ENCODE measurements at regions not wholly inside any gene's neighbourhood (a gene's known extent, or its start where the extent isn't known, plus 50 kb on each side); places are given as distances from the start of the nearest gene placed in this dataset.

DNA sequence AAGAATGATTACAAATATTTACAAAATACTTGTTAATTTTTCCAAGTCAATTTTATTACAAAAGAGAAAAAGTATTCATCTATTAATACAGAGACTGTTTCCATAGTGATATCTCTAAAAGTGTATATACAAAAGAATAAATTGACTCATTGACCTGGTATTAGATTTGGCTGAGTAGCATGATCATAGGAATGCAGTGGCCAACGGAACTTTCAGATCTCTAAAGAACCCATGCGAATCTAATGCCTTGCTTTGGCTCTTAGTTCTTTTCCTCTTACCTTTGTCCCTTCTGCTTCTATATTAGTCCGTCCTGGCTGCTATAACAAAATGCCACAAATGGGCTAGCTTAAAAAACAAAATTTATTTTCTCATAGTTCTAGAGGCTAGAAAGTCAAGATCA is 717.8 kb downstream of the TMTC2 start:
- no peak overlapping the region for H2AK5ac ChIP-seq (ENCODE audit: low read depth, low read length)
- H3K79me1 ChIP-seq (ENCODE audit: low read depth, low read length): no peaks in the 10 kb centered on the region
- no peaks in the 10 kb centered on the region for H3K27me3 ChIP-seq (ENCODE audit: control insufficient read depth in 3 of 3, insufficient read depth in 3 of 3, low read depth in 1 of 3, low read length in 3 of 3)
- H3K4me1 ChIP-seq (ENCODE audit: control insufficient read depth in 2 of 2, insufficient read depth in 1 of 2, low read depth in 1 of 2, low read length in 2 of 2): no peaks in the 10 kb centered on the region
- WGBS, 2 donors (ENCODE audit: extremely low coverage in 2 of 2, insufficient read length in 2 of 2, insufficient replicate concordance in 1 of 2): no CpG with 5 or more reads among the region's 3 CpGs
- H3K27ac ChIP-seq (replicated peaks; ENCODE audit: low read length): no peak overlapping the region
- H3K4me3 ChIP-seq (ENCODE audit: low read length in 2 of 2): no peak overlapping the region
- H3K36me3 ChIP-seq (replicated peaks in 1 of 2; ENCODE audit: control insufficient read depth in 2 of 2, insufficient read depth in 2 of 2, low read length in 2 of 2): no peaks in the 10 kb centered on the region
- H4K8ac ChIP-seq (ENCODE audit: low read depth, low read length): no peak overlapping the region
- H3K4me2 ChIP-seq (ENCODE audit: insufficient read depth, low read length, poor library complexity, severe bottlenecking): no peak overlapping the region
- no peak overlapping the region for H4K91ac ChIP-seq (ENCODE audit: low read depth, low read length, poor library complexity)
- no peak overlapping the region for H3K18ac ChIP-seq (ENCODE audit: low read length)
- no peak overlapping the region for H3K23ac ChIP-seq (ENCODE audit: low read depth, low read length, poor library complexity)
- H2BK15ac ChIP-seq (ENCODE audit: low read length): no peak overlapping the region
- no peak overlapping the region for H2BK5ac ChIP-seq (ENCODE audit: low read length)
- no peak overlapping the region for H2BK12ac ChIP-seq (ENCODE audit: low read length)
- no peak overlapping the region for H3K9ac ChIP-seq (ENCODE audit: low read depth, low read length, poor library complexity)
- no peak for DNase-seq (ENCODE audit: low spot score)
- H2BK120ac ChIP-seq (ENCODE audit: low read depth, low read length): no peak overlapping the region
- no peak overlapping the region for H3K4ac ChIP-seq (ENCODE audit: low read length)
- H3K14ac ChIP-seq (ENCODE audit: low read length): no peak overlapping the region
- H3K9me3 ChIP-seq (replicated peaks in 1 of 2; ENCODE audit: control insufficient read depth in 2 of 2, insufficient read depth in 1 of 2, low read depth in 1 of 2, low read length in 2 of 2): peaks cover 0 to 22% of the 10 kb centered on the region in 2 donors
- H2AFZ ChIP-seq (ENCODE audit: low read length): no peak overlapping the region

DNA sequence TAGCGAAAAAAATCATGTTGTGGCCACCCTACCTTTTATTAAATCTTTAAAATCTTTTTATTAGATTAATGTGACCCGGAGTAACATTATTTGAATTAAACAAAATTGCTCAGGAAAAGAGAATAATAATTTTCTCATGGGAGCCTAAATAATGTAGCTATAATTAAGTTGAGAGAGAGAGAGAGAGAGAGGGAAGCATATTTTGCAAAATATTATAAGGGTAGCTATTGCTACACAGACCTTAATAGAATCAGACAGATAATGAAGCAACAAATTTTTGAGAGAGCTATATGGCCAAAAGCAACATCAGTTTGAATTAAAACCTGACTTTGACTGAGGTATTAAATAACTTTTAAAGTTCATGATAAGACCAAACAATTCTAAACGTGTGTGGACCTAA is 703.5 kb downstream of the TMTC2 start:
- Histone ChIP-seq H2AK5ac (ENCODE audit: low read depth, low read length) (no peak overlapping the region), H3K23ac (ENCODE audit: low read depth, low read length, poor library complexity) (no peak overlapping the region), H3K14ac (ENCODE audit: low read length) (no peak overlapping the region), H2BK5ac (ENCODE audit: low read length) (no peak overlapping the region), H3K9ac (ENCODE audit: low read depth, low read length, poor library complexity) (no peak overlapping the region), H4K91ac (ENCODE audit: low read depth, low read length, poor library complexity) (no peak overlapping the region), H4K8ac (ENCODE audit: low read depth, low read length) (no peak overlapping the region), H3K36me3 (replicated peaks in 1 of 2; ENCODE audit: control insufficient read depth in 2 of 2, insufficient read depth in 2 of 2, low read length in 2 of 2) (no peaks in the 10 kb centered on the region), H3K27me3 (ENCODE audit: control insufficient read depth in 3 of 3, insufficient read depth in 3 of 3, low read depth in 1 of 3, low read length in 3 of 3) (no peaks in the 10 kb centered on the region), H2BK120ac (ENCODE audit: low read depth, low read length) (no peak overlapping the region), H3K4me3 (ENCODE audit: low read length in 2 of 2) (no peak overlapping the region), H2BK12ac (ENCODE audit: low read length) (no peak overlapping the region), H3K4ac (ENCODE audit: low read length) (no peak overlapping the region), H2BK15ac (ENCODE audit: low read length) (no peak overlapping the region), H3K9me3 (replicated peaks in 1 of 2; ENCODE audit: control insufficient read depth in 2 of 2, insufficient read depth in 1 of 2, low read depth in 1 of 2, low read length in 2 of 2) (no peaks in the 10 kb centered on the region), H3K4me1 (ENCODE audit: control insufficient read depth in 2 of 2, insufficient read depth in 1 of 2, low read depth in 1 of 2, low read length in 2 of 2) (no peaks in the 10 kb centered on the region), H3K4me2 (ENCODE audit: insufficient read depth, low read length, poor library complexity, severe bottlenecking) (no peak overlapping the region), H3K79me1 (ENCODE audit: low read depth, low read length) (no peaks in the 10 kb centered on the region), H3K18ac (ENCODE audit: low read length) (no peak overlapping the region), H3K27ac (replicated peaks; ENCODE audit: low read length) (no peak overlapping the region), H2AFZ (ENCODE audit: low read length) (no peak overlapping the region)
- no CpG with 5 or more reads among the region's 3 CpGs for WGBS, 2 donors (ENCODE audit: extremely low coverage in 2 of 2, insufficient read length in 2 of 2, insufficient replicate concordance in 1 of 2)
- no peak for DNase-seq (ENCODE audit: low spot score)

DNA sequence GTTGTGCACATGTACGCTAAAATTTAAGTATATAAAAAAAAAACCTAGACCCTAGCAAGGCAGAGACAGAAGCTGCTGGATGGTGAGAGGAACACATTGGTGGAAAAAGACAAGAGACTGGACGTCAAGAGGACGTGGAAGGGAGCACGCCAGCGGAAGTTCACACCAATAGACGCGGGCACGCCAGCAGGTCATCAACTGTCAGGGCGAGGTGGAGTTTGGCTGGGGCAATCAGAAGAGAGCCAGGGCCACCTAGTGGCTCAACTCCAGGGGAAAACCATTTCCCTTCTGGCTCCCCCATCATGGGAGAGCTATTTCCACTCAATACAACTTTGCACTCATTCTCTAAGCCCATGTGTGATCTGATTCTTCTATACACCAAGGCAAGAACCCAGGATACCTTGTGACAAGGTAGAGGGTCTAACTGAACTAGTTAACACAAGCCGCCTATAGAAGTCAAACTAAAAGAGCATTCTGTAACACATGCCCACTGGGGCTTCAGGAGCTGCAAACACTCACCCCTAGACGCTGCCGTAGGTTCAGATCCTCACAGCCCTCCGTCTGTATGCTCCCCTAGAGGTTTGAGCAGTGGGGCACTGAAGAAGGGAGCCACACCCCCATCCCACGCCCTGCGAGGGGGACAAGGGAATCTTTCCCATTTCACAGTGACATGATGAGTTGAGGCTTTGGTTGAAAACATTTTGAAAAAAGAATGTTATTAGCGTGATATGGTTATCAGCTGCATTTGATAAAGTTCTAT is 702.7 kb downstream of the TMTC2 start:
- H3K27me3 ChIP-seq (ENCODE audit: control insufficient read depth in 3 of 3, insufficient read depth in 3 of 3, low read depth in 1 of 3, low read length in 3 of 3): no peaks in the 10 kb centered on the region
- no peak overlapping the region for H3K4me3 ChIP-seq (ENCODE audit: low read length in 2 of 2)
- peak; percentile 12 for DNase-seq (ENCODE audit: low spot score)
- no CpG with 5 or more reads among the region's 16 CpGs for WGBS, 2 donors (ENCODE audit: extremely low coverage in 2 of 2, insufficient read length in 2 of 2, insufficient replicate concordance in 1 of 2)
- H3K9me3 ChIP-seq (replicated peaks in 1 of 2; ENCODE audit: control insufficient read depth in 2 of 2, insufficient read depth in 1 of 2, low read depth in 1 of 2, low read length in 2 of 2): no peaks in the 10 kb centered on the region
- H2BK5ac ChIP-seq (ENCODE audit: low read length): no peak overlapping the region
- H2BK15ac ChIP-seq (ENCODE audit: low read length): no peak overlapping the region
- H2BK12ac ChIP-seq (ENCODE audit: low read length): no peak overlapping the region
- H3K14ac ChIP-seq (ENCODE audit: low read length): no peak overlapping the region
- H3K79me1 ChIP-seq (ENCODE audit: low read depth, low read length): no peaks in the 10 kb centered on the region
- no peak overlapping the region for H2BK120ac ChIP-seq (ENCODE audit: low read depth, low read length)
- H3K4me2 ChIP-seq (ENCODE audit: insufficient read depth, low read length, poor library complexity, severe bottlenecking): no peak overlapping the region
- H3K9ac ChIP-seq (ENCODE audit: low read depth, low read length, poor library complexity): no peak overlapping the region
- H3K36me3 ChIP-seq (replicated peaks in 1 of 2; ENCODE audit: control insufficient read depth in 2 of 2, insufficient read depth in 2 of 2, low read length in 2 of 2): no peaks in the 10 kb centered on the region
- no peak overlapping the region for H3K27ac ChIP-seq (replicated peaks; ENCODE audit: low read length)
- H2AK5ac ChIP-seq (ENCODE audit: low read depth, low read length): no peak overlapping the region
- H3K23ac ChIP-seq (ENCODE audit: low read depth, low read length, poor library complexity): no peak overlapping the region
- no peak overlapping the region for H4K8ac ChIP-seq (ENCODE audit: low read depth, low read length)
- no peaks in the 10 kb centered on the region for H3K4me1 ChIP-seq (ENCODE audit: control insufficient read depth in 2 of 2, insufficient read depth in 1 of 2, low read depth in 1 of 2, low read length in 2 of 2)
- H3K18ac ChIP-seq (ENCODE audit: low read length): no peak overlapping the region
- H4K91ac ChIP-seq (ENCODE audit: low read depth, low read length, poor library complexity): no peak overlapping the region
- H3K4ac ChIP-seq (ENCODE audit: low read length): no peak overlapping the region
- H2AFZ ChIP-seq (ENCODE audit: low read length): peak overlapping the region; percentile 18

DNA sequence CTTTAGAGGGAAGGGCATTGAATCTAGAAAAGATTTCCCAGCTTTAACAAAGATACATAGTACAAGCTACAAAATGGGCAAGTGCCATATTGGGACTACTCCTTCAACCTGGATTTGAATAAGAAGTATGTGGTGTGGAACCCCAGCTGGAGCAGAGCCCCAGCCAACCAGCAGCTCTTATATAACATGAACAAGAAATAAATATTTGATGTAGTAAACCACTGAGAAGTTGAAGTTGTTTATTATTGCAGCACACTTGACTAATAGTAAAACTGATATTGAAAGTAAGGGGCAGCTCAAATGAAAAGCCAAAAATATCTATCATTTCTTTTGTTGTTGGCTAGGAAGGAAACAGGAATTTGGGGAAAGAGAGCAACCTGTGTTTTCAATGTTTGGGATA is 701.8 kb downstream of the TMTC2 start:
- Histone ChIP-seq H3K36me3 (replicated peaks in 1 of 2; ENCODE audit: control insufficient read depth in 2 of 2, insufficient read depth in 2 of 2, low read length in 2 of 2) (no peaks in the 10 kb centered on the region), H2AK5ac (ENCODE audit: low read depth, low read length) (no peak overlapping the region)

More for the DNA sequence above, 701.8 kb downstream of the TMTC2 start:
- H2BK12ac ChIP-seq (ENCODE audit: low read length): no peak overlapping the region
- no peaks in the 10 kb centered on the region for H3K9me3 ChIP-seq (replicated peaks in 1 of 2; ENCODE audit: control insufficient read depth in 2 of 2, insufficient read depth in 1 of 2, low read depth in 1 of 2, low read length in 2 of 2)
- H2BK15ac ChIP-seq (ENCODE audit: low read length): no peak overlapping the region
- H2BK120ac ChIP-seq (ENCODE audit: low read depth, low read length): no peak overlapping the region
- no peak for DNase-seq (ENCODE audit: low spot score)
- H3K4me3 ChIP-seq (ENCODE audit: low read length in 2 of 2): no peak overlapping the region
- H3K9ac ChIP-seq (ENCODE audit: low read depth, low read length, poor library complexity): no peak overlapping the region
- no peak overlapping the region for H3K23ac ChIP-seq (ENCODE audit: low read depth, low read length, poor library complexity)
- H3K27me3 ChIP-seq (ENCODE audit: control insufficient read depth in 3 of 3, insufficient read depth in 3 of 3, low read depth in 1 of 3, low read length in 3 of 3): no peaks in the 10 kb centered on the region
- H4K8ac ChIP-seq (ENCODE audit: low read depth, low read length): no peak overlapping the region
- H2AFZ ChIP-seq (ENCODE audit: low read length): no peak overlapping the region
- no peak overlapping the region for H2BK5ac ChIP-seq (ENCODE audit: low read length)
- no peaks in the 10 kb centered on the region for H3K79me1 ChIP-seq (ENCODE audit: low read depth, low read length)
- H3K4me1 ChIP-seq (ENCODE audit: control insufficient read depth in 2 of 2, insufficient read depth in 1 of 2, low read depth in 1 of 2, low read length in 2 of 2): no peaks in the 10 kb centered on the region
- H3K4me2 ChIP-seq (ENCODE audit: insufficient read depth, low read length, poor library complexity, severe bottlenecking): no peak overlapping the region
- H4K91ac ChIP-seq (ENCODE audit: low read depth, low read length, poor library complexity): no peak overlapping the region
- H3K27ac ChIP-seq (replicated peaks; ENCODE audit: low read length): no peak overlapping the region
- no peak overlapping the region for H3K14ac ChIP-seq (ENCODE audit: low read length)
- H3K4ac ChIP-seq (ENCODE audit: low read length): no peak overlapping the region
- H3K18ac ChIP-seq (ENCODE audit: low read length): no peak overlapping the region

All from neuronal stem cell (in vitro differentiated cells).